Lower leg skin (tissue), 4 donors: ENCODE measurements at regions not wholly inside any gene's neighbourhood (a gene's known extent, or its start where the extent isn't known, plus 50 kb on each side); places are given as distances from the start of the nearest gene placed in this dataset.
"Not testable (repeated sequence)": the region's sequence is repeated elsewhere in the genome, so short reads cannot be mapped to it uniquely, and the experiment has no call there.

Experiments used
- DNase-seq, 2 donors: peaks; one replicate each; pipeline ENCODE4 v3.0.0-alpha.2; 2019; ENCODE audit warnings: low spot score in 2 of 2
- H3K4me3 ChIP-seq: fragments of 200-600 bp; sonication (generic); 2 replicates; pipeline ENCODE4 v1.5.1; 2017; ENCODE audit warnings: mild to moderate bottlenecking, low read depth; ENCODE audit not compliant: poor library complexity, severe bottlenecking
- CTCF ChIP-seq, 3 donors: fragments of 450-650 bp; IDR thresholded peaks; one replicate each; pipeline ENCODE4 v1.5.1; 2016; ENCODE audit warnings: antibody characterized with exemption in 3 of 3, mild to moderate bottlenecking in 3 of 3, moderate library complexity in 2 of 3
- POLR2A ChIP-seq, 2 donors: fragments of 450-650 bp; IDR thresholded peaks; one replicate each; pipeline ENCODE4 v1.6.1; 2016 to 2017; ENCODE audit warnings: antibody characterized with exemption in 2 of 2, mild to moderate bottlenecking in 1 of 2, moderate library complexity in 1 of 2
- WGBS, 2 donors: methylation state at CpG; one replicate each; pipeline ENCODE4 v1.1.5; 2018; 5-methylcytosine and 5-hydroxymethylcytosine counted together
- intact Hi-C: fragments of 100-400 bp; cut with DNase I; formaldehyde crosslinking; loops from one replicate; pipeline ENCODE4 v1.15.0; 2023; ENCODE audit warnings: low total_unique reads

GRCh38 chr14:37810094-37810801, 214.8 kb downstream of the TTC6 start:
- no peak for DNase-seq
- WGBS, 2 donors: 73 to 81% methylated on average over 4 of the region's 4 CpGs
- intact Hi-C loops: no loop called here
- H3K4me3 ChIP-seq: no peak overlapping the region
- no peak for TF ChIP-seq CTCF (IDR thresholded peaks at IDR 0.05)
- no peak for TF ChIP-seq POLR2A (IDR thresholded peaks at IDR 0.05)

- intact Hi-C loops: no loop called here
- H3K4me3 ChIP-seq: no peak overlapping the region
- DNase-seq: no peak
- TF ChIP-seq POLR2A (IDR thresholded peaks at IDR 0.05) (no peak), CTCF (IDR thresholded peaks at IDR 0.05) (no peak)
These were observed 218.3 kb downstream of the TTC6 start for GRCh38 chr14:37813732-37814131.

GRCh38 chr14:37816135-37816534, 220.7 kb downstream of the TTC6 start:
- TF ChIP-seq POLR2A (IDR thresholded peaks at IDR 0.05) (no peak), CTCF (IDR thresholded peaks at IDR 0.05) (no peak)
- intact Hi-C loops: no loop called here
- H3K4me3 ChIP-seq: no peak overlapping the region
- WGBS, 2 donors: 60 to 65% methylated on average over 1 of the region's 1 CpG
- DNase-seq: no peak

GRCh38 chr14:37816743-37817295, 221.4 kb downstream of the TTC6 start:
- H3K4me3 ChIP-seq: no peak overlapping the region
- no peak for TF ChIP-seq POLR2A (IDR thresholded peaks at IDR 0.05)
- TF ChIP-seq CTCF (IDR thresholded peaks at IDR 0.05): no peak
- intact Hi-C loops: no loop called here
- 73 to 77% methylated on average over 4 of the region's 4 CpGs for WGBS, 2 donors
- DNase-seq: no peak

GRCh38 chr14:37819155-37820015, 224.0 kb downstream of the TTC6 start:
- intact Hi-C loops: no loop called here
- DNase-seq: no peak
- no peak overlapping the region for H3K4me3 ChIP-seq
- 50 to 56% methylated on average over 8 of the region's 8 CpGs for whole genome bisulfite sequencing, 2 donors
- TF ChIP-seq CTCF (IDR thresholded peaks at IDR 0.05) (no peak), POLR2A (IDR thresholded peaks at IDR 0.05) (no peak)

- H3K4me3 ChIP-seq, intact Hi-C loops, DNase-seq: not testable (repeated sequence)
These were observed 225.4 kb downstream of the TTC6 start for GRCh38 chr14:37820810-37821209.
